ENCODE measurements at regions not wholly inside any gene's neighbourhood (a gene's known extent, or its start where the extent isn't known, plus 50 kb on each side); places are given as distances from the start of the nearest gene placed in this dataset.
"Not testable (repeated sequence)": the region's sequence is repeated elsewhere in the genome, so short reads cannot be mapped to it uniquely, and the experiment has no call there.

GRCh38 chr4:34943741-34944386 lies 1300.5 kb downstream of the ARAP2 start:
- Histone ChIP-seq H3K9me3 (ENCODE audit: control insufficient read depth, insufficient read depth, low read length) (no peaks in the 10 kb centered on the region), H3K4me3 (ENCODE audit: low read depth, low read length) (no peak overlapping the region), H3K4me1 (ENCODE audit: control insufficient read depth, insufficient read depth, low read length) (no peaks in the 10 kb centered on the region), H3K36me3 (ENCODE audit: control insufficient read depth, insufficient read depth, low read length) (no peaks in the 10 kb centered on the region), H3K27me3 (ENCODE audit: control insufficient read depth, insufficient read depth, low read length) (no peaks in the 10 kb centered on the region), H3K27ac (ENCODE audit: low read depth, low read length) (no peak overlapping the region)
- WGBS (ENCODE audit: insufficient coverage) = no CpG with 5 or more reads among the region's 2 CpGs
- DNase-seq (ENCODE audit: low read depth in 4 of 6, low spot score in 6 of 6) = peak in 1 of 6 donors; percentile 74

- H3K9me3 ChIP-seq (ENCODE audit: control insufficient read depth, insufficient read depth, low read length) = peaks cover 3% of the 10 kb centered on the region
- H3K27ac ChIP-seq (ENCODE audit: low read depth, low read length) = no peak overlapping the region
- H3K4me1 ChIP-seq (ENCODE audit: control insufficient read depth, insufficient read depth, low read length) = no peaks in the 10 kb centered on the region
- no peaks in the 10 kb centered on the region for H3K27me3 ChIP-seq (ENCODE audit: control insufficient read depth, insufficient read depth, low read length)
- no peaks in the 10 kb centered on the region for H3K36me3 ChIP-seq (ENCODE audit: control insufficient read depth, insufficient read depth, low read length)
- peak; percentile 4 to 85 (median 22) for DNase-seq (ENCODE audit: low read depth in 4 of 6, low spot score in 6 of 6)
- H3K4me3 ChIP-seq (ENCODE audit: low read depth, low read length) = no peak overlapping the region
- WGBS (ENCODE audit: insufficient coverage) = 88% methylated on average over 1 of the region's 2 CpGs
These were observed 1293.4 kb downstream of the ARAP2 start for GRCh38 chr4:34950926-34951325.

GRCh38 chr4:34953145-34953799 lies 1291.0 kb downstream of the ARAP2 start:
- Histone ChIP-seq H3K4me1 (ENCODE audit: control insufficient read depth, insufficient read depth, low read length) (no peaks in the 10 kb centered on the region), H3K27ac (ENCODE audit: low read depth, low read length) (no peak overlapping the region), H3K36me3 (ENCODE audit: control insufficient read depth, insufficient read depth, low read length) (no peaks in the 10 kb centered on the region), H3K9me3 (ENCODE audit: control insufficient read depth, insufficient read depth, low read length) (peaks cover 3% of the 10 kb centered on the region), H3K27me3 (ENCODE audit: control insufficient read depth, insufficient read depth, low read length) (no peaks in the 10 kb centered on the region), H3K4me3 (ENCODE audit: low read depth, low read length) (no peak overlapping the region)
- WGBS (ENCODE audit: insufficient coverage) = 96% methylated on average over 4 of the region's 9 CpGs
- no peak for DNase-seq (ENCODE audit: low read depth in 4 of 6, low spot score in 6 of 6)

GRCh38 chr4:34964613-34965012 lies 1279.7 kb downstream of the ARAP2 start:
- Histone ChIP-seq H3K4me1 (ENCODE audit: control insufficient read depth, insufficient read depth, low read length) (no peaks in the 10 kb centered on the region), H3K36me3 (ENCODE audit: control insufficient read depth, insufficient read depth, low read length) (no peaks in the 10 kb centered on the region), H3K27me3 (ENCODE audit: control insufficient read depth, insufficient read depth, low read length) (no peaks in the 10 kb centered on the region), H3K27ac (ENCODE audit: low read depth, low read length) (no peak overlapping the region), H3K4me3 (ENCODE audit: low read depth, low read length) (no peak overlapping the region), H3K9me3 (ENCODE audit: control insufficient read depth, insufficient read depth, low read length) (no peaks in the 10 kb centered on the region)
- peak in 4 of 6 donors; percentile 8 to 78 (median 37) for DNase-seq (ENCODE audit: low read depth in 4 of 6, low spot score in 6 of 6)
- WGBS (ENCODE audit: insufficient coverage) = no CpG with 5 or more reads among the region's 2 CpGs

- 60% methylated on average over 1 of the region's 3 CpGs for WGBS (ENCODE audit: insufficient coverage)
- H3K36me3 ChIP-seq (ENCODE audit: control insufficient read depth, insufficient read depth, low read length) = no peaks in the 10 kb centered on the region
- H3K4me1 ChIP-seq (ENCODE audit: control insufficient read depth, insufficient read depth, low read length) = no peaks in the 10 kb centered on the region
- no peak overlapping the region for H3K4me3 ChIP-seq (ENCODE audit: low read depth, low read length)
- no peaks in the 10 kb centered on the region for H3K9me3 ChIP-seq (ENCODE audit: control insufficient read depth, insufficient read depth, low read length)
- no peak for DNase-seq (ENCODE audit: low read depth in 4 of 6, low spot score in 6 of 6)
- no peak overlapping the region for H3K27ac ChIP-seq (ENCODE audit: low read depth, low read length)
- no peaks in the 10 kb centered on the region for H3K27me3 ChIP-seq (ENCODE audit: control insufficient read depth, insufficient read depth, low read length)
These were observed 1272.1 kb downstream of the ARAP2 start for GRCh38 chr4:34972189-34972588.

GRCh38 chr4:34973650-34974312 lies 1270.5 kb downstream of the ARAP2 start:
- H3K4me3 ChIP-seq (ENCODE audit: low read depth, low read length) = no peak overlapping the region
- no CpG with 5 or more reads among the region's 3 CpGs for WGBS (ENCODE audit: insufficient coverage)
- no peaks in the 10 kb centered on the region for H3K36me3 ChIP-seq (ENCODE audit: control insufficient read depth, insufficient read depth, low read length)
- no peaks in the 10 kb centered on the region for H3K9me3 ChIP-seq (ENCODE audit: control insufficient read depth, insufficient read depth, low read length)
- no peak overlapping the region for H3K27ac ChIP-seq (ENCODE audit: low read depth, low read length)
- peak in 1 of 6 donors; percentile 16 for DNase-seq (ENCODE audit: low read depth in 4 of 6, low spot score in 6 of 6)
- H3K4me1 ChIP-seq (ENCODE audit: control insufficient read depth, insufficient read depth, low read length) = no peaks in the 10 kb centered on the region
- no peaks in the 10 kb centered on the region for H3K27me3 ChIP-seq (ENCODE audit: control insufficient read depth, insufficient read depth, low read length)

- Histone ChIP-seq H3K9me3 (ENCODE audit: control insufficient read depth, insufficient read depth, low read length) (no peaks in the 10 kb centered on the region), H3K36me3 (ENCODE audit: control insufficient read depth, insufficient read depth, low read length) (no peaks in the 10 kb centered on the region), H3K4me3 (ENCODE audit: low read depth, low read length) (no peak overlapping the region), H3K27me3 (ENCODE audit: control insufficient read depth, insufficient read depth, low read length) (no peaks in the 10 kb centered on the region), H3K27ac (ENCODE audit: low read depth, low read length) (no peak overlapping the region), H3K4me1 (ENCODE audit: control insufficient read depth, insufficient read depth, low read length) (no peaks in the 10 kb centered on the region)
- DNase-seq (ENCODE audit: low read depth in 4 of 6, low spot score in 6 of 6) = no peak
These were observed 1270.0 kb downstream of the ARAP2 start for GRCh38 chr4:34974313-34974680.

GRCh38 chr4:35021222-35021621 lies 1223.1 kb downstream of the ARAP2 start:
- 88% methylated on average over 6 of the region's 8 CpGs for WGBS (ENCODE audit: insufficient coverage)
- not testable (repeated sequence) for H3K4me3 ChIP-seq (ENCODE audit: low read depth, low read length); DNase-seq (ENCODE audit: low read depth in 4 of 6, low spot score in 6 of 6); H3K9me3 ChIP-seq (ENCODE audit: control insufficient read depth, insufficient read depth, low read length); H3K4me1 ChIP-seq (ENCODE audit: control insufficient read depth, insufficient read depth, low read length); H3K36me3 ChIP-seq (ENCODE audit: control insufficient read depth, insufficient read depth, low read length); H3K27ac ChIP-seq (ENCODE audit: low read depth, low read length); H3K27me3 ChIP-seq (ENCODE audit: control insufficient read depth, insufficient read depth, low read length)

- Histone ChIP-seq H3K27me3 (ENCODE audit: control insufficient read depth, insufficient read depth, low read length) (no peaks in the 10 kb centered on the region), H3K9me3 (ENCODE audit: control insufficient read depth, insufficient read depth, low read length) (no peaks in the 10 kb centered on the region), H3K4me1 (ENCODE audit: control insufficient read depth, insufficient read depth, low read length) (no peaks in the 10 kb centered on the region), H3K36me3 (ENCODE audit: control insufficient read depth, insufficient read depth, low read length) (no peaks in the 10 kb centered on the region), H3K4me3 (ENCODE audit: low read depth, low read length) (no peak overlapping the region), H3K27ac (ENCODE audit: low read depth, low read length) (no peak overlapping the region)
- no CpG with 5 or more reads among the region's 3 CpGs for WGBS (ENCODE audit: insufficient coverage)
- DNase-seq (ENCODE audit: low read depth in 4 of 6, low spot score in 6 of 6) = no peak
These were observed 1219.0 kb downstream of the ARAP2 start for GRCh38 chr4:35025152-35025834.
